Activated CD8-positive, alpha-beta memory T cell treated with anti-CD3 and anti-CD28 coated beads for 36 hours (primary cell): ENCODE measurements at regions not wholly inside any gene's neighbourhood (a gene's known extent, or its start where the extent isn't known, plus 50 kb on each side); places are given as distances from the start of the nearest gene placed in this dataset.

Experiments
- CTCF ChIA-PET: fragments of 350-600 bp; sonication (Branson Sonifier 250); formaldehyde crosslinking; loops from one replicate; lab custom pipeline; 2021; ENCODE audit warnings: antibody characterized with exemption; lab: Charles Lee
- POLR2A ChIA-PET: fragments of 350-600 bp; sonication (Branson Sonifier 250); formaldehyde crosslinking; loops from one replicate; lab custom pipeline; 2021; ENCODE audit warnings: antibody characterized with exemption; lab: Charles Lee

- ChIA-PET POLR2A (no interaction called here), CTCF (no interaction called here)
Observed at GRCh38 chr10:56874950-56875349, 513.9 kb upstream of the ZWINT start.

GRCh38 chr10:56871160-56871668, 510.2 kb upstream of the ZWINT start:
- ChIA-PET POLR2A (no interaction called here), CTCF (no interaction called here)

- CTCF ChIA-PET: no interaction called here
- POLR2A ChIA-PET: no interaction called here
Observed at GRCh38 chr10:56867236-56867635, 506.2 kb upstream of the ZWINT start.

DNA sequence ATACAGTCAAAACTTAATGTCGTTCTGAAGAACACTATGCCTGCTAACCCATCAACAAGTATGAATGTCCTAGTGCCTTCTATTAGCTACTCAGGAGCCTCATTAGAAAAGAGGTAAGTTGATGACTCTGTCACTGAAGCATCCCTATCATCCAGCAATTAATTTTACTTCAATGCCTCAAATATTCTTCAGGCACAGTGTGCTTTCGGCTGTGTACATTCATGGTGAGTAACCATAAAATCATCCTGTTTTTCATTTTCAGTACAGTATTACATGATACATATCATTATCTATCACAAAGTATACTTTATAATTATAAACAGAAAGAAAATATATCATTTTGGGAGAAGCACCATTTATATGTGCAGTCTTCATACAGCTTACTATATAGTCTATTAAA, 495.5 kb upstream of the ZWINT start:
- POLR2A ChIA-PET: no interaction called here
- CTCF ChIA-PET: no interaction called here

DNA sequence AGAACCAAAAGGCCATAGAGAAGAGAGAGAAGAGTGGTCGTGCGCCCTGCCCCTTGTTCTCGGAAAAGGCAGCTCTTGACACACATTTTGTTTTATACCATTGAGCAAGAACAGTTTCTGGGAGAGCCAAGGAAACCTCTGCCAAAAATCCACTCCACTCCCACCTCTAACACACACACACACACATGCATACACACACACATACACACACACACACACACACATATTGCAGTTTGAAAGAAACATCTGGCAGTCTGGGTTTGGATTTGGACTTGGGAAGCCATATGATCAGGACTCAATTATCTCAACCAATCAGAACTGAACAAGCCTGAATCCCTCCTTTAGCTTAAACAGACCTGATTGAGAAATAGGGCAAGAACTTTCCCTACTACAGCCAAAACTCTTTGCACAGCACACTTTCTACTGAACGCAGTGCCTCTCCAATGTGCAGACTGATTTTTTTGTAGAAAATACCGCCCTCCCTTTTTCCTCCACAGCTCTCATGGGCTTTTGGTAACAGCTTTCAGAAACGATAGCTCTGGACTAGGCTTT, 484.0 kb upstream of the ZWINT start:
- POLR2A ChIA-PET: no interaction called here
- CTCF ChIA-PET: no interaction called here

DNA sequence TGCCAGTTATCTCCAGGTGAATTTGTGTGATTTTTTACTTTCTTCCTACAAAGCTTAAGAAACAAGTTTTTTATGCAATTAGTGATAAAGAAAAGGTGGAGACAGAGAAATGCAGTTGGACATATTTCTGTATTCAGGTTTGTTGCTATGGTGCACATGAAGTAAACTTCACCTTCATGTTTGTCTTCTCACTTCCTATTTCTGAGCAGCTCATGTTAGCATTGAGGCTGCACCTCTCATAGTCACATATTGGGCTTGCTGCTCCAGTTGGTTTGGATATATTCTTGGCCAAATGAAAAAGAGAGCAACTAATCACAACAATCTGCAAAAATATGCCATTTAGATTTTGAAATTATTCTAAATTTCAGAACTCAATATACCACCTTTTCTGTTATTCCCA, 475.6 kb upstream of the ZWINT start:
- POLR2A ChIA-PET: no interaction called here

DNA sequence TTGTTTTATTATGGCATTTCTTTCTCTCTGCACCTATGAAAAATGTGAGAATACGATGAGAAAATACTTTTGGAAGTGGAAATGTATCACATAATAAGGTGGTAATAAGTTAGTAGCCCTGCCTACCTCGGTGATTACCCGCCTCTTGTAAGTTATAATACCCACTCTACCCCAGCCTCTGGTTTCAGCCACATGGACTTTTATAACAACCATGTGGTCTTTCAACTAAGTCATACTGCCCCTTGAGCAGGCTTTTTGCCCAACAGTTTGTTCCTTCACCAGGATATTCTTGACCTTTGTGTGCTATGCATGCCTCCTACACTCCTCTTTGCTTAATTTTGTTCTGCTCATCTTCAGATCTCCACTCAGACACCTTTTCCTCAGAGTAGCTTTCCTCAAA, 470.6 kb upstream of the ZWINT start:
- POLR2A ChIA-PET: no interaction called here
- CTCF ChIA-PET: no interaction called here

More for the DNA sequence above, 475.6 kb upstream of the ZWINT start:
- CTCF ChIA-PET: no interaction called here

- POLR2A ChIA-PET: no interaction called here
- CTCF ChIA-PET: no interaction called here
Observed at GRCh38 chr10:56823849-56824248, 462.8 kb upstream of the ZWINT start.

- CTCF ChIA-PET: no interaction called here
- POLR2A ChIA-PET: no interaction called here
Observed at GRCh38 chr10:56805022-56805421, 444.0 kb upstream of the ZWINT start.

DNA sequence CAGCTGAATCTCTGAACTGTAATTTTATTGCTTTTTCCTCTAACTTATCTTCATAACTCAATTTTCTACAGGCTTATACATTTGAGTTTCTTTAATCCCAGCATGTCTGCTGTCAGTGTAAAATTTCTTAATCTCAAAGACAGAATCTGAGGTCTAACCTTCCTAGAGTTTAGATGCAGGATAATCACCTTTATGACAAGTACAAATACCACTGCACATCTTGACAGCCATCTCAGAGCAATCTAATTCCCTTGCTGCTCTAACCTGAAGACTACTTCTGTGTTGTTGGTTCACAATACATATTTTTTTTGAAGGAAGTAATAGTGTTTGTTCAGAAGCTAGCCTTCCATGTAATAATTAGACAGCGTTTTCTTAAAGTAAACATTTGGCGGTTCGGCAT, 424.2 kb upstream of the ZWINT start:
- ChIA-PET POLR2A (no interaction called here), CTCF (no interaction called here)

DNA sequence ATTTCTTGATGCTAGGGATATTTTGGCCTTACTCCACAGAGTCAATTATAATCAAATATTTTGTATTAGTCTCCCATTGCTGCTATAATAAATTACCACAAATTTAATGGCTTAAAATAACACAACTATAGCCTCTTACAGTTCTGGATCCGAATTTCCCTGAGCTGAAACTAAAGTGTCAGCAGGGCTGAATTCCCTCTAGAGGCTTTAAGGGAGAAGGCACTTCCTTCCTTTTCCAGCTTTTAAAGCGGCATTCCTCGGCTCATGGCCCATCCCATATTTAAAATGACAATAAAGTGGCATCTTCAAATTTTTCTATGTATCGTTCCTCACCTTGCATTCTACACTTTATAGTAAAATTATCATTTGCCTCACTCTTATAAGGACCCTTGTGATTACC, 421.4 kb upstream of the ZWINT start:
- ChIA-PET CTCF (no interaction called here), POLR2A (no interaction called here)

DNA sequence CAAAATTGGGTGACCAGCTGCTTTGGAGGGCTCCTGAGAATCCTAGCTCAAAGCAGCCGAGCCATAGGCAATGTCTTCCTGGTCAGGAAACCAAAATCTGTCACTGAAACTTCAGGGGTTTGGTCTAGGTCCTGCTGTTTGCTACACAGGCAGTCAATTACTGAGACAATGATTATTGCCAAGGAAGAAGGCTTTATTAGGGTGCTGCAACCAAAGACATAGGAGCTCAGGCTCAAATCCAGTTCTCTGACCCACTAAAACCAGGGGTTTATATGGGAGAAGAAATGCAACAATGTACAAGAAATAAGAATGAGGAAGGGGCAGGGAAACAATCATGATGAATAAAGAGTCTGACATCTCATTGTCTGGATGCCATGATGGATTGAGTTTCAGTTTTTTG, 410.3 kb upstream of the ZWINT start:
- ChIA-PET CTCF (no interaction called here), POLR2A (no interaction called here)

DNA sequence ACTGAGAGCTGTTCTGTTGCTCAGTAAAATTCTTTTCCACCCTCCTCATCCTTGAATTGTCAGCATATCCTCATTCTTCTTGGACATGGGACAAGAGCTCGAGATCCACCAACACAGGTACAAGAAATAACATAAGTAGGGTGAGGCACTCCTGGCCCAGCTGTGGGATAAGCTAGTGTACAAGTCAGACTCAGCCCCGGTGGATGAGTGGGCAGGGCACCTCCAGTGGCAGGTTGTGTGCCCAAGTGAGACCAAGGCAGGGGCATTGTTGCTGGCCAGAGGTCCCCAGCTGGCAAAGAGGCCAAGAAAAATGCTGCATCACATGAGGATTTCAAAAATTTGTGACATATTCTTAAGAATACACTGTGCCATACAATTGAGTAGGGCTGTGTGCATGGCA, 402.0 kb upstream of the ZWINT start:
- POLR2A ChIA-PET: no interaction called here
- CTCF ChIA-PET: no interaction called here

- POLR2A ChIA-PET: no interaction called here
- CTCF ChIA-PET: no interaction called here
Observed at GRCh38 chr10:56745490-56745889, 384.4 kb upstream of the ZWINT start.

GRCh38 chr10:56728349-56728748, 367.3 kb upstream of the ZWINT start:
- ChIA-PET POLR2A (no interaction called here), CTCF (no interaction called here)

DNA sequence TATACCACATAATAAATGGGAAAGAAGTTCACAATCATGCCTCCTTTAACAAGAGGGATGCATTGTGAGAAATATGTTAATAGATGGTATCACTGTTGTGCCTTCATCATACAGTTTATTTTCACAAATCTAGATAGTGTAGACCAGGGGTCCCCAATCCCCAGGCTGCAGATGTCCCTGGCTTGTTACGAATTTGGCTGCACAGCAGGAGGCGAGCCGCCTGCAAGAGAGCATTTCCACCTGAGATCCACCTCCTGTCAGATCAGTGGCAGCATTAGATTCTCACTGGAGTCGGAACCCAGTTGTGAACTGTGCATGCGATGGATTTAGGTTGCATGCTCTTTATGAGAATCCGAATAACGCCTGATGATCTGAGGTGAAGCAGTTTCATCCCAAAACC, 361.9 kb upstream of the ZWINT start:
- ChIA-PET POLR2A (no interaction called here), CTCF (no interaction called here)

GRCh38 chr10:56715262-56715661, 354.2 kb upstream of the ZWINT start:
- POLR2A ChIA-PET: no interaction called here
- CTCF ChIA-PET: no interaction called here

DNA sequence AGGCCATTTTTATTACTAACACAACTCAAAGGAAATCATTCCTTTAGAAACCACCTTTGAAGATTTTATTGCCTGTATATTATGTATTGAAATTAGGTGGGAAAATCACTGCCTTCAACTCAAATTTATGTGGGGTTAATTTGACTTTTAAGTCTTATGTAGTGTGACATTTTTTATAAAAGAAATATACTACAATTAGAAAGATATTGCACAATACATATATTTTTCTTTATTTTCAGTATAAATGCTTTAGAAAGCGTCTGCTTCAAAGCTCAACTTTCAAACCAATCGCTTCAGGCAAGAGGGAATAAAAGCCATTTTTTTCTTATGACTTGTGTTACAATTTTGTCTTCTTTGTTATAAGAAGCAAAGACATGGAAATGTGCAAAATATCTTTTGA, 337.4 kb upstream of the ZWINT start:
- ChIA-PET POLR2A (no interaction called here), CTCF (no interaction called here)

GRCh38 chr10:56679578-56679977, 318.5 kb upstream of the ZWINT start:
- POLR2A ChIA-PET: no interaction called here
- CTCF ChIA-PET: no interaction called here

DNA sequence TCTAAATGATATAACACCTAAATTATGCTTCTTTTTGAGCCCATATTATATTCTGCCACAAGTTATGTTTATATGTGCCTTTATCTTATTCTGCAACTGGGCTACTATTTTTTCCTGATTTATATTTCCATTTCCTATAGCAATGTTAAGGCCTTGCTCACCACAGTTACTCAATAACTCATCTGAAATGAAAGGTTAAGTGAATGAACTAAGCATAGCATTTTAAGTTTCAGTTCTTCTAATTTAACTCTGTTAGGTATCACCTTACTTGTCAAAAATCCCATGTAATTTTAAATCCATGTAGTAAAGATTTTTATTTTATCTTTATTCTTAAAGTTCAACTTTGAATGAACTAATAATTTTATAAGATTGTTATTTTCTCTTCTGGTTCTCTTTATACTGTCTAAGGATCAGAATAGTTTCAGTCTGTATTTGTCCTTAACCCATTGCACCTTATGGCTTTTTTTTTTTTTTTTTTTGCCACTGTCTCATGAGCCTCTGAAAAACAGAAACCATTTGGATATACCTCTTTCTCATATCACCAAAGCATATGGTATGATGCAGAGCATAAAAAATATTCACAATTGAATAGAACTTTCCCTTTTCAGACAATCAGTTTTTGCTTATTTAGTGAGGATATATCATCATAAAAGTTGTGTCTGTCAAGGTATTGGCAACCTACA, 301.8 kb upstream of the ZWINT start:
- POLR2A ChIA-PET: no interaction called here
- CTCF ChIA-PET: no interaction called here

DNA sequence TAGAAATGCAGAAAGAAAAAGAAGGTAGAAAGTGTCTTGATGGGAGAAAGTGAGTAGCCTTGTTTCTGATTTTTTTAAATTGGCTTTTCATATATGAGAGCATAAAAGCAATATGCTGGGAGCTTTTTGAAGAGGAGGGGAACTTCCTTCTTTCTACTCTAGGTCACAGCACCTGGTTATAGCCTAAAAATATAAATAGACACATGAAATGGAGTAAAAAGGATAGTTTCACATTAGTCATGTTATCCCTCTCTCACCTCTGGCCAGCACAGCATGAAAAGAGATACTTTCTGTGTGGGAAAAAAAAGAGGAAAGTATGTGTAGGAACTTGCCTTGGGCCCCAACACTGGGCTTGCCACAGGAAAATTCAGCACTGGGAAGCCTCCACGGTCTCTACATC, 292.2 kb upstream of the ZWINT start:
- ChIA-PET POLR2A (no interaction called here), CTCF (no interaction called here)
